Neuronal stem cell (in vitro differentiated cells): ENCODE measurements at regions not wholly inside any gene's neighbourhood (a gene's known extent, or its start where the extent isn't known, plus 50 kb on each side); places are given as distances from the start of the nearest gene placed in this dataset.
A peak's percentile ranks its signal among the peaks of the same experiment; 100 is the strongest.

ENCODE experiments used
- DNase-seq: peaks from one replicate; pipeline ENCODE4 v3.0.0-alpha.2; 2013; ENCODE audit warnings: low spot score
- H2AFZ ChIP-seq: one replicate; pipeline ENCODE4 v1.6.1; 2013; ENCODE audit warnings: mild to moderate bottlenecking, low read length, inconsistent platforms
- H2AK5ac ChIP-seq: 2 replicates; pipeline ENCODE4 v1.6.1; 2013; ENCODE audit warnings: low read depth, mild to moderate bottlenecking, inconsistent platforms, low read length, moderate library complexity, mixed read lengths
- H2BK120ac ChIP-seq: 2 replicates; pipeline ENCODE4 v1.6.1; 2013; ENCODE audit warnings: low read depth, mild to moderate bottlenecking, inconsistent platforms, low read length, moderate library complexity, mixed read lengths
- H2BK12ac ChIP-seq: one replicate; pipeline ENCODE4 v1.6.1; 2013; ENCODE audit warnings: low read length, inconsistent platforms
- H2BK15ac ChIP-seq: 2 replicates; pipeline ENCODE4 v1.6.1; 2013; ENCODE audit warnings: mild to moderate bottlenecking, low read length, inconsistent platforms, mixed read lengths
- H2BK5ac ChIP-seq: one replicate; pipeline ENCODE4 v1.6.1; 2013; ENCODE audit warnings: inconsistent platforms, mild to moderate bottlenecking, low read length, moderate library complexity
- H3K14ac ChIP-seq: one replicate; pipeline ENCODE4 v1.6.1; 2013; ENCODE audit warnings: low read length, inconsistent platforms
- H3K18ac ChIP-seq: 2 replicates; pipeline ENCODE4 v1.6.1; 2013; ENCODE audit warnings: low read length, inconsistent platforms
- H3K23ac ChIP-seq: 2 replicates; pipeline ENCODE4 v1.6.1; 2013; ENCODE audit warnings: low read depth, mild to moderate bottlenecking, mixed read lengths, low read length, inconsistent platforms; ENCODE audit not compliant: poor library complexity
- H3K27ac ChIP-seq: replicated peaks from 3 replicates; pipeline ENCODE4 v1.5.1; 2013; ENCODE audit warnings: low read length, inconsistent platforms
- H3K27me3 ChIP-seq, 3 experiments: 2 replicates each; pipeline ENCODE4 v1.6.1; 2013; ENCODE audit warnings: low read length in 3 of 3, mild to moderate bottlenecking in 2 of 3, inconsistent platforms in 1 of 3, low read depth in 1 of 3, mixed read lengths in 1 of 3, moderate library complexity in 1 of 3; ENCODE audit not compliant: control insufficient read depth in 3 of 3, insufficient read depth in 3 of 3
- H3K36me3 ChIP-seq, 2 donors: replicated peaks in 1 of 2; 2 replicates each; pipeline ENCODE4 v1.6.1; 2013; ENCODE audit warnings: low read length in 2 of 2; ENCODE audit not compliant: control insufficient read depth in 2 of 2, insufficient read depth in 2 of 2
- H3K4ac ChIP-seq: 2 replicates; pipeline ENCODE4 v1.6.1; 2013; ENCODE audit warnings: inconsistent platforms, mild to moderate bottlenecking, low read length, moderate library complexity
- H3K4me1 ChIP-seq, 2 donors: 1 replicate in 1 of 2; 2 replicates in 1 of 2; pipeline ENCODE4 v1.6.1; 2013; ENCODE audit warnings: low read length in 2 of 2, low read depth in 1 of 2; ENCODE audit not compliant: control insufficient read depth in 2 of 2, insufficient read depth in 1 of 2
- H3K4me2 ChIP-seq: one replicate; pipeline ENCODE4 v1.6.1; 2013; ENCODE audit warnings: mild to moderate bottlenecking, low read length, inconsistent platforms; ENCODE audit not compliant: insufficient read depth, poor library complexity, severe bottlenecking
- H3K4me3 ChIP-seq, 2 donors: 2 replicates each; pipeline ENCODE4 v1.5.1; 2013; ENCODE audit warnings: low read length in 2 of 2, mild to moderate bottlenecking in 2 of 2, inconsistent platforms in 1 of 2, moderate library complexity in 1 of 2
- H3K79me1 ChIP-seq: one replicate; pipeline ENCODE4 v1.6.1; 2013; ENCODE audit warnings: low read depth, mild to moderate bottlenecking, inconsistent platforms, low read length, moderate library complexity
- H3K9ac ChIP-seq: one replicate; pipeline ENCODE4 v1.6.1; 2013; ENCODE audit warnings: mild to moderate bottlenecking, low read depth, low read length, inconsistent platforms; ENCODE audit not compliant: poor library complexity
- H3K9me3 ChIP-seq, 2 donors: replicated peaks in 1 of 2; 2 replicates each; pipeline versions ENCODE3 to v1.6.1; 2013; ENCODE audit warnings: low read length in 2 of 2, mild to moderate bottlenecking in 2 of 2, inconsistent platforms in 1 of 2, low read depth in 1 of 2, mixed read lengths in 1 of 2, moderate library complexity in 1 of 2; ENCODE audit not compliant: control insufficient read depth in 2 of 2, insufficient read depth in 1 of 2
- H4K8ac ChIP-seq: one replicate; pipeline ENCODE4 v1.6.1; 2013; ENCODE audit warnings: low read depth, mild to moderate bottlenecking, inconsistent platforms, low read length, moderate library complexity
- H4K91ac ChIP-seq: one replicate; pipeline ENCODE4 v1.6.1; 2013; ENCODE audit warnings: low read length, low read depth, mild to moderate bottlenecking, inconsistent platforms; ENCODE audit not compliant: poor library complexity
- WGBS, 2 donors: extraction: QIAGEN DNeasy Blood & Tissue Kit; methylation state at CpG; one replicate each; pipeline ENCODE4 v1.1.7; 2013; ENCODE audit warnings: missing lambda C conversion rate in 2 of 2, mixed read lengths in 1 of 2; ENCODE audit not compliant: insufficient read length in 2 of 2, insufficient replicate concordance in 1 of 2; ENCODE audit errors: extremely low coverage in 2 of 2; 5-methylcytosine and 5-hydroxymethylcytosine counted together

DNA sequence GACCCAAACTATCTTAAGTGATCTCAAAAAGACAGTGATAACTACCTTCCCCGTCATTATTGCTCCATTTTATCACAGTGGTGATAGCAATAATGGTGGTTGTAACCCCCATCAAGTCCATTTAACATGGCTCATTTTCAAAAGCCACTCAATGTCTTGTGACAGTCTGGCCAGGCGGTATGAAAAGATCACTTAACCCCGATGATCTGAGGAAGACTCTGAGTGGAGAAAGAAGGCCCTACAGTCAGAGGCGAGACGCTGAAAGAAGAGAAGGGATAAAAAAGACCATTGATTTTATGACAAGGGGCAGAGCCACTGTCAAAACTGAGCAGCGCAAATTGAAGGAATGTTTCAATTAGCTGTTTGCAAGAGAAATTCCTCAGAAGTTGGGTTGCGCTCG, 417.2 kb upstream of the PBX1 start:
- no CpG with 5 or more reads among the region's 8 CpGs for WGBS, 2 donors
- no peak for DNase-seq
- Histone ChIP-seq H2BK12ac (no peak overlapping the region), H3K79me1 (no peaks in the 10 kb centered on the region), H3K36me3 (no peaks in the 10 kb centered on the region), H3K4me1 (no peaks in the 10 kb centered on the region), H2AK5ac (no peak overlapping the region), H3K18ac (no peak overlapping the region), H3K27ac (no peak overlapping the region), H2BK15ac (no peak overlapping the region), H2AFZ (no peak overlapping the region), H3K4me2 (no peak overlapping the region), H3K27me3 (no peaks in the 10 kb centered on the region), H3K4ac (no peak overlapping the region), H3K9me3 (no peaks in the 10 kb centered on the region), H2BK5ac (no peak overlapping the region), H3K9ac (no peak overlapping the region), H3K23ac (no peak overlapping the region), H2BK120ac (no peak overlapping the region), H4K91ac (no peak overlapping the region), H3K14ac (no peak overlapping the region), H3K4me3 (no peak overlapping the region), H4K8ac (no peak overlapping the region)

- no peaks in the 10 kb centered on the region for H3K27me3 ChIP-seq
- no peak overlapping the region for H3K9ac ChIP-seq
- H2BK120ac ChIP-seq, result no peak overlapping the region
- no peak overlapping the region for H2BK15ac ChIP-seq
- H2BK5ac ChIP-seq, result no peak overlapping the region
- H2AFZ ChIP-seq, result no peak overlapping the region
- no peak overlapping the region for H2BK12ac ChIP-seq
- no peaks in the 10 kb centered on the region for H3K36me3 ChIP-seq
- DNase-seq, result no peak
- no peak overlapping the region for H3K27ac ChIP-seq
- no peaks in the 10 kb centered on the region for H3K79me1 ChIP-seq
- no peak overlapping the region for H3K18ac ChIP-seq
- no peak overlapping the region for H3K4me2 ChIP-seq
- no peak overlapping the region for H2AK5ac ChIP-seq
- no peak overlapping the region for H3K4ac ChIP-seq
- no peak overlapping the region for H3K4me3 ChIP-seq
- H3K9me3 ChIP-seq, result no peaks in the 10 kb centered on the region
- no peak overlapping the region for H4K91ac ChIP-seq
- no peak overlapping the region for H4K8ac ChIP-seq
- no peak overlapping the region for H3K14ac ChIP-seq
- no peak overlapping the region for H3K23ac ChIP-seq
- no peaks in the 10 kb centered on the region for H3K4me1 ChIP-seq
- no CpG with 5 or more reads among the region's 1 CpG for WGBS, 2 donors
These were observed 404.4 kb upstream of the PBX1 start for GRCh38 chr1:164154622-164155021.

- Histone ChIP-seq H3K23ac (no peak overlapping the region), H2AFZ (no peak overlapping the region), H3K4me2 (no peak overlapping the region), H2BK12ac (no peak overlapping the region), H2AK5ac (no peak overlapping the region), H3K79me1 (no peaks in the 10 kb centered on the region), H3K4me3 (no peak overlapping the region), H2BK15ac (no peak overlapping the region), H3K18ac (no peak overlapping the region), H3K27me3 (no peaks in the 10 kb centered on the region), H3K4me1 (no peaks in the 10 kb centered on the region), H3K27ac (no peak overlapping the region), H3K9ac (no peak overlapping the region), H4K91ac (no peak overlapping the region), H3K36me3 (no peaks in the 10 kb centered on the region), H2BK5ac (no peak overlapping the region), H4K8ac (no peak overlapping the region), H3K14ac (no peak overlapping the region), H3K4ac (no peak overlapping the region), H2BK120ac (no peak overlapping the region), H3K9me3 (no peaks in the 10 kb centered on the region)
- peak; percentile 6 for DNase-seq
- WGBS, 2 donors, result no CpG with 5 or more reads among the region's 4 CpGs
These were observed 403.6 kb upstream of the PBX1 start for GRCh38 chr1:164155347-164155746.

- H3K18ac ChIP-seq, result no peak overlapping the region
- no peak overlapping the region for H2AFZ ChIP-seq
- DNase-seq, result no peak
- H3K4me3 ChIP-seq, result no peak overlapping the region
- no peak overlapping the region for H3K9ac ChIP-seq
- H2BK5ac ChIP-seq, result no peak overlapping the region
- H2BK120ac ChIP-seq, result no peak overlapping the region
- peaks cover 0 to 2% of the 10 kb centered on the region in 2 donors for H3K4me1 ChIP-seq
- no peak overlapping the region for H3K14ac ChIP-seq
- H3K27me3 ChIP-seq, result no peaks in the 10 kb centered on the region
- H4K91ac ChIP-seq, result no peak overlapping the region
- no peak overlapping the region for H3K4me2 ChIP-seq
- H3K23ac ChIP-seq, result no peak overlapping the region
- no peak overlapping the region for H2BK12ac ChIP-seq
- no peak overlapping the region for H3K4ac ChIP-seq
- H2AK5ac ChIP-seq, result no peak overlapping the region
- WGBS, 2 donors, result no CpG with 5 or more reads among the region's 1 CpG
- H3K79me1 ChIP-seq, result no peaks in the 10 kb centered on the region
- H2BK15ac ChIP-seq, result no peak overlapping the region
- H3K36me3 ChIP-seq, result no peaks in the 10 kb centered on the region
- H3K27ac ChIP-seq, result no peak overlapping the region
- H3K9me3 ChIP-seq, result no peaks in the 10 kb centered on the region
- H4K8ac ChIP-seq, result no peak overlapping the region
These were observed 395.6 kb upstream of the PBX1 start for GRCh38 chr1:164163289-164163849.
